ENCODE measurements at regions not wholly inside any gene's neighbourhood (a gene's known extent, or its start where the extent isn't known, plus 50 kb on each side); places are given as distances from the start of the nearest gene placed in this dataset.
"Not testable (repeated sequence)": the region's sequence is repeated elsewhere in the genome, so short reads cannot be mapped to it uniquely, and the experiment has no call there.

GRCh38 chr7:119283353-119283752 is 989.6 kb upstream of the KCND2 start:
- Histone ChIP-seq H3K79me2 (replicated peaks; ENCODE audit: insufficient read depth, low read length) (no peaks in the 10 kb centered on the region), H3K4me2 (ENCODE audit: low read length) (no peak overlapping the region), H3K27me3 (ENCODE audit: insufficient read depth, low read depth, low read length) (no peaks in the 10 kb centered on the region), H2AFZ (ENCODE audit: low read depth, low read length) (no peak overlapping the region), H3K4me3 (ENCODE audit: low read length) (no peak overlapping the region), H3K36me3 (ENCODE audit: insufficient read depth, low read length) (no peaks in the 10 kb centered on the region), H3K27ac (ENCODE audit: low read length) (no peak overlapping the region), H3K9ac (ENCODE audit: low read length) (no peak overlapping the region), H3K9me2 (ENCODE audit: insufficient read depth, low read length) (no peaks in the 10 kb centered on the region), H3K9me3 (ENCODE audit: low read length) (no peaks in the 10 kb centered on the region), H4K20me1 (ENCODE audit: insufficient read depth) (no peaks in the 10 kb centered on the region), H3F3A (ENCODE audit: insufficient read depth, low read length, poor library complexity, severe bottlenecking) (no peaks in the 10 kb centered on the region)
- TF ChIP-seq EP300 (conservative IDR thresholded peaks at IDR 0.05; ENCODE audit: poor library complexity, severe bottlenecking) = no peak
- no peak for TF ChIP-seq EZH2 (IDR thresholded peaks at IDR 0.05; ENCODE audit: borderline replicate concordance, insufficient read depth, low read length, poor library complexity, severe bottlenecking)
- TF ChIP-seq CTCF (IDR thresholded peaks at IDR 0.05; ENCODE audit: poor library complexity, severe bottlenecking) = no peak
- no peak for TF ChIP-seq RAD21 (conservative IDR thresholded peaks at IDR 0.05)
- no peak for TF ChIP-seq POLR2AphosphoS5 (IDR thresholded peaks at IDR 0.05)
- no peak for TF ChIP-seq SMC3 (conservative IDR thresholded peaks at IDR 0.05; ENCODE audit: poor library complexity)
- no peak for TF ChIP-seq MXI1 (conservative IDR thresholded peaks at IDR 0.05; ENCODE audit: poor library complexity, severe bottlenecking)
- no peak for TF ChIP-seq REST (IDR thresholded peaks at IDR 0.05; ENCODE audit: borderline replicate concordance)
- TF ChIP-seq TAF1 (IDR thresholded peaks at IDR 0.05; ENCODE audit: low read depth) = no peak

GRCh38 chr7:119288416-119288815 is 984.6 kb upstream of the KCND2 start:
- H3K9me2 ChIP-seq (ENCODE audit: insufficient read depth, low read length) = no peaks in the 10 kb centered on the region
- no peaks in the 10 kb centered on the region for H3K36me3 ChIP-seq (ENCODE audit: insufficient read depth, low read length)
- no peak overlapping the region for H3K9ac ChIP-seq (ENCODE audit: low read length)
- no peaks in the 10 kb centered on the region for H3K9me3 ChIP-seq (ENCODE audit: low read length)
- H3K4me3 ChIP-seq (ENCODE audit: low read length) = no peak overlapping the region
- no peak overlapping the region for H2AFZ ChIP-seq (ENCODE audit: low read depth, low read length)
- H3K79me2 ChIP-seq (replicated peaks; ENCODE audit: insufficient read depth, low read length) = no peaks in the 10 kb centered on the region
- H3K27ac ChIP-seq (ENCODE audit: low read length) = no peak overlapping the region
- H3F3A ChIP-seq (ENCODE audit: insufficient read depth, low read length, poor library complexity, severe bottlenecking) = no peaks in the 10 kb centered on the region
- no peak overlapping the region for H3K4me2 ChIP-seq (ENCODE audit: low read length)
- TF ChIP-seq POLR2AphosphoS5 (IDR thresholded peaks at IDR 0.05) (no peak), TAF1 (IDR thresholded peaks at IDR 0.05; ENCODE audit: low read depth) (no peak), EZH2 (IDR thresholded peaks at IDR 0.05; ENCODE audit: borderline replicate concordance, insufficient read depth, low read length, poor library complexity, severe bottlenecking) (no peak), RAD21 (conservative IDR thresholded peaks at IDR 0.05) (no peak), CTCF (IDR thresholded peaks at IDR 0.05; ENCODE audit: poor library complexity, severe bottlenecking) (no peak), MXI1 (conservative IDR thresholded peaks at IDR 0.05; ENCODE audit: poor library complexity, severe bottlenecking) (no peak), SMC3 (conservative IDR thresholded peaks at IDR 0.05; ENCODE audit: poor library complexity) (no peak), REST (IDR thresholded peaks at IDR 0.05; ENCODE audit: borderline replicate concordance) (no peak), EP300 (conservative IDR thresholded peaks at IDR 0.05; ENCODE audit: poor library complexity, severe bottlenecking) (no peak)
- no peaks in the 10 kb centered on the region for H3K27me3 ChIP-seq (ENCODE audit: insufficient read depth, low read depth, low read length)
- no peaks in the 10 kb centered on the region for H4K20me1 ChIP-seq (ENCODE audit: insufficient read depth)

DNA sequence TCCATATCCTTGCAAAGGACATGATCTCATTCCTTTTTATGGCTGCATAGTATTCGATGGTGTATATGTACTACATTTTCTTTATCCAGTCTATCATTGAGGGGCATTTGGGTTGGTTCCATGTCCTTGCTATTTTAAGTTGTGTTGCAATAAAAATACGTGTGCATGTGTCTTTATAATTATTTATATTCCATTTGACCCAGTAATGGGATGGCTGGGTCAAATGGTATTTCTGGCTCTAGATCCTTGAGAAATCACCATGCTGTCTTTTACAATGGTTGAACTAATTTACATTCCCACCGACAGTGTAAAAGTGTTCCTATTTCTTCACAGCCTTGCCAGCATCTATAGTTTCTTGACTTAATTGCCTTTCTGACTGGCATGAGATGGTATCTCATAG is 972.6 kb upstream of the KCND2 start:
- H3K9me3 ChIP-seq (ENCODE audit: low read length); H4K20me1 ChIP-seq (ENCODE audit: insufficient read depth); H3K9me2 ChIP-seq (ENCODE audit: insufficient read depth, low read length); H3K79me2 ChIP-seq (replicated peaks; ENCODE audit: insufficient read depth, low read length); H3K27me3 ChIP-seq (ENCODE audit: insufficient read depth, low read depth, low read length); H3K36me3 ChIP-seq (ENCODE audit: insufficient read depth, low read length); H3K4me2 ChIP-seq (ENCODE audit: low read length); H3K9ac ChIP-seq (ENCODE audit: low read length); H3K27ac ChIP-seq (ENCODE audit: low read length); H3F3A ChIP-seq (ENCODE audit: insufficient read depth, low read length, poor library complexity, severe bottlenecking); H2AFZ ChIP-seq (ENCODE audit: low read depth, low read length); H3K4me3 ChIP-seq (ENCODE audit: low read length): not testable (repeated sequence)

All from neural cell (in vitro differentiated cells).